Stimulated activated CD8-positive, alpha-beta memory T cell treated with anti-CD3 and anti-CD28 coated beads, Interleukin-12 subunit alpha, Interleukin-12 subunit beta, amount 100 ng/mL, for 4 hours (primary cell): ENCODE measurements at regions not wholly inside any gene's neighbourhood (a gene's known extent, or its start where the extent isn't known, plus 50 kb on each side); places are given as distances from the start of the nearest gene placed in this dataset.

ENCODE experiments used
- DNase-seq: peaks from one replicate; pipeline ENCODE4 v3.0.0-alpha.2; 2020; ENCODE audit warnings: low read depth

DNA sequence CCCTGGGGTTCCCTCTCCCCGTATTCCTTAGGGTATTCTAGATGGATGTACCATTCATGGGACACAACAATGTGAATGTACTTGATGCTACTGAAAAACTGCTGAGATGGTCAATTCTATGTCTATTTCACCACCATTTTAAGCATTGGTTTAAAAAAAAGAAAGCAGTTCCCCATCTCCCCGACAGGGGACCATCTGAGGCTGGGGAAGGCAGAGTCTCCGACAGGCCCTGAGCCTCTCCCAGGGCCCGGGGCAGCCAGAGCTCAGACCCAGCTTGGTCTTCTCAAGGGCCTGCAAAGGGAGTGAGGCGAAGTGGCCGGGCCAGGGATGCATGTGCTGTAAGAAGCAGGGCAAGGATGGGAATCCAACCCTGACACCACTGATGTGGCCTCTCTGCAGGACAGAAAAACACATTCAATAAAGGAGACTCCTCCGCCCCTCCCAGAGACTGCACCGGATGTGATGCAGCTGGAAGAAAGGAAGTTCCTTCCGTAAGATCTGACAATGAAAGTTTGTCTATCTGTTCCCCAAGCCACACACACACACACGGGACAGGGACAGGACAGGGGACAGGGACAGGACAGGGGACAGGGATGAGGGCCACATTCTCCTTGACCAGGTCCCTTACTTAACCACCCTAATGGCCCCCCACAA lies 234.1 kb downstream of the BCL11B start:
- DNase-seq, result no peak

DNA sequence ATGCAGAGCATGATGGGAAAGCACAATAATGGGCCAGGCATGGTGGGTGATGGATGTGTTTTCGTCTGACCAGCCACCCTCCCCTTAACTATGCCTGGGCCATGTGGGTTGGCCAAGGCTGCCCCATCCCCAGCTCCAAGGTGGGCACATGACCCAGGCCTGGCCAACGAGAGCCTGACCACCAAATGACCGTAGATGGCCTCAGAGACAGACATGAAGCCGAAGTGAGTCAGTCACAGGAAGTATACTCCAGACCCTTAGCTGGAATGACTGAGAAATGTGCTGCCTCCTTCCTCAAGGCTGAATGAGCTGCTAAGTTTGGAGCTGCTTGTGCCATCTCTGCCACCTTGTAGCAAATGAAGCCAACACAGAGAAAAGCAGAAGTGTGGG lies 233.6 kb downstream of the BCL11B start:
- no peak for DNase-seq

DNA sequence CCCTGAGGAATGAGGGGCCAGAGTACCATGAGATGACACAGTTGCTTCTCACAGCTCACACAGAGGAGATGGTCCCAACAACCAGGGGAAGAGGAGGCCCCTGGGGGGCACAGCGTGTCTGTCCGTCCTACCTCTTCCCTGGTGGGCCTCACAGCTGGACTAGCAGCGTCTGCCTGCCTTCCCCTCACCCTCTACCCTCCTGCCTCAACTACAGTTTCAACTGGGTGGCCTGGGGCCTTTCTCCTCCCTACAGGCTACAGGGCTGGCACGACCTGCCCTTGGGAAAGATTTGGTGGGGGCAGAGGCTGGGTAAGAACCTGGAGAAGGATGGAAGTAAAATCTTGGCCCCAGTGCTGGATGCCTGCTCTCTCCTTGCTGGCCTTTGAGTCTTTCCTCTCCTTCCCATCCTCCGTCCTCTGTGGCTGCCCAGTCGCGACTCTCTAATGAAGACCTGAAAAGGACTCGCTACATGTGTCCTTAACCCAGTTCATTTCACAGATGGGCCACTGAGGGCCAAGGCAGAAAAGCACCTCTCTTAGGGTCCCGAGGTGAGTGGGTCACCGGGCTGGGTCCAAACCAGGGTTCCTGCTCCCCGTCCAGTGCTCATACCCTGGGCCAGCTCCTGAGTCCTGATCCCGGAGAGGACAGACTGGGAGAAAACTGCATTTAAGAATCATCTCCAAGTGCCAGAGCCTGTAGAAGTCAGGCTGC lies 232.5 kb downstream of the BCL11B start:
- no peak for DNase-seq

DNA sequence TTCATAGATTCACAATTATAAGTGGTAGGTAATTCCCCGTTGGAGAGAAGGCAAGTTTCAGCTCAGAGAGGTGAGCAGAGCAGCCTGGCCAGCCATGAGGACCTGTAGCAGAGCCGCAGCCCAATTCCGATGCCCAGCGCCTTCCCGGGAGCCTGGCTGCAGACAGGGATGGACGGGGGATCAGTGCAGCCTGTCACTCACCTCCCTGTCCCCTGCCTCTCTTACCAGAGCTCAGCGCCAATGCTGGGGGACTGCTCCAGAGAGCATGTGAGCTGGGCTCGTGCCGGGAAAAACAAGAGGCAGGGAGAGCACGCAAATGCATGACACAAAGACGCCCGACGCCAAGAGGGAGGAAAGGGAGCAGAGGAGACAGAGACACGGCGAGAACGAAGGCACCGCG lies 231.9 kb downstream of the BCL11B start:
- no peak for DNase-seq

- no peak for DNase-seq
Measured at GRCh38 chr14:99040711-99041110, 231.3 kb downstream of the BCL11B start.

GRCh38 chr14:99041141-99041819 lies 230.7 kb downstream of the BCL11B start:
- DNase-seq, result no peak

- no peak for DNase-seq
Measured at GRCh38 chr14:99041820-99042174, 230.2 kb downstream of the BCL11B start.

DNA sequence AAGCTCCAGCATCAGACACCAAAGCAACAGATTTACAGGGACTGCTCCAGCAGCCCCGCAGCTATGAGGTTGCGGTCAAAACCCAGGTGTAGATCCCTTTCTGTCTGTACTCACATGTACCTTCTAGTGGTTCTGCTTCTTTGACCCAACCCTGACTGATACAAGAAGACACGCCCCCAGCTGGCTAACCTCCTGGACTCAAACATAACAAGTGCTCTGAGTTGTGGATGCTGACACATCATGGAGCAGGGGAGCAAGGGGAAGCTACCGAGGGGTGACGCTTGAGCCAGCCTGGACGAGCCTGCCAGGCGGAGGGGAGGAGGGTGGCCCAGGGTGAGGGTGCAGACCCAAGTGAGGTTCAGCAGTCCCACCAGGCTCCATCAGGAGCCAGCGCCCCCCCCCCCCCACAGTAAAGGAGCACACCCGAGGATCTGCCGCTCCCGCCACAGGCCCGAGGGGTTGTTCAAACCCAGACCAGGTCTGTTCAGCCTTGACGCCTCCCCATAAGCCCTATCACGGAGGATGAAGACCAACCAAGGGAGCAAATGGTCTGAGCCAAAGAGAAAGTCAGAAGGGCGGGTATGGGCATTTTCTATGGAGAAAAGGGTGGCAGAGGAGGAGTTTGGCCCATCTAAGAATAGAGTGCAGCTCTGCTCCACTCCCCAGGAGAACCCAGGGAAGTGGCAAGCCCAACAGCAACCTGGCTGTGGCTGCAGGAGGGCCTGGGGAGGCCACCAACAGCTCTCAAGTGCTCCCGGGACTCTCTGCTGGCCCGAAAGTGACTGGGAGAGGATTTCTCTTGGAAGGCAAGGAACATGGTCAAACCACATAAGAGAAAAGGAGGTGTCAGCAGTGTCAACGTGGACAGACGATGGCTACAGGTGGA lies 229.4 kb downstream of the BCL11B start:
- DNase-seq, result no peak

GRCh38 chr14:99043267-99043615 lies 228.8 kb downstream of the BCL11B start:
- no peak for DNase-seq

DNA sequence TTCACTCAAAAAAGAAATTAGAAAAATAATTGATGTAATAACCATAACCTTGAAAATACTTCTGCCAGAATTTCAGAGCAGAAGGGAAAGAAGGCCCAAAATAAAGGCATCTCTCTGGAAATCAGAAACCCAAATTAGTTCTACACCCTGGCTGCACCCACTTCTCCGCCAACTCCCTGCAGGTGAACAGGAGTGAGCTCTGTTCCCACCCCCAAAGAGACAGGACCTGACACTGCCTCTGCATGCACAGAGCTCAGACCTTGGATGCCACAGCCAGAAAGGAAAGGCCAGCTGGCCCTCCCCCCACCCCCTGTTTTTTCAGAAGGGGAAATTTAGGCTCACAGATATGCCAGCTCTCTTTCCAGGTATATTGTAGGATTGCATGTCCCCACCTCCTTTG lies 228.2 kb downstream of the BCL11B start:
- DNase-seq, result no peak

DNA sequence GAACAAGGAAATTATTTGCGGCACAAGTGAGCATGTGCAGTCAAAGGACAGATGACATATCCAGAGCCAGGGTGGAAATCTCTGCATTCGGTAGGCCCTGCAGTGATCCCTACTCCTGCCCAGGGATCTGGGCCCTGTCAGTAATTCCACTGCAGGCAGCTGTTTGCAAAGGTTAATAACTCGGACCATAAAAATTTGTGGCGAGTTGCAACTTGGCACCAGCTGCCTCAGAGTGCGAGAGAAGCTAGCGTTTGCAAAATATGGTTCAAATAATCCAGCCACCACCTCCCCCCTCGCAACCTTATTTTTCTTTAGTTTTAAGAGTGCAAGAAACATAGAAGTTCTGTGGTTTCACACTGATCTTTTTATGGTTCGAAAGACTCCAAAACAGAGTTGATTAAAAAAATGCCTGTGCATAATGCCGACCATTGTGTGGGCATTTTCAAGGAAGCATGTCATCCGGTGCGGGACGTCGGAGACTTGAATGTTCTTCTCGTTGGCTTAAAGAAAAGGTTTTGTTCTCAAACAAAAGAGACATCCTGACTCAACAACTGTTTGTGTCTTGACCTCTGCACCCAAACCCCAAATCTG lies 224.5 kb downstream of the BCL11B start:
- DNase-seq, result no peak

DNA sequence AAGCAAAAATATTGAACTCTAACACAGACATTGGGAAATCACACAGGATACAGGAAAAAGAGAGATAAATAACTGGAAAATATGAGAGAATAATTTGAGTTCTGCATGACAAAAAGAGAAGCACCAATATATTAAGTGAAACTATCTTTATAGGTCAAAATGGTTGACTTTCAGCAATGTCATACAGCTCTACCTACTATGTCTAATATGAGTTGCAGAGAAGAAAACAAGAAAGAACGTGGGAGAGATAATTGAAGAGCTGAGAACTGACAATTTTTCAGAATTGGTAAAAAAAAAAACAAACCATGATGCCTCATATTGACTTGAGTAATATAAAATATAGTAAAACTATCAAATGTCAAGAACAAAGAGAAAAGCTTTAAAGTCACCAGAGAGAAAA lies 221.7 kb downstream of the BCL11B start:
- DNase-seq, result no peak

- no peak for DNase-seq
Measured at GRCh38 chr14:99052467-99052866, 219.5 kb downstream of the BCL11B start.

GRCh38 chr14:99055019-99055418 lies 217.0 kb downstream of the BCL11B start:
- DNase-seq, result no peak

GRCh38 chr14:99055816-99056215 lies 216.2 kb downstream of the BCL11B start:
- DNase-seq, result peak; percentile 32

DNA sequence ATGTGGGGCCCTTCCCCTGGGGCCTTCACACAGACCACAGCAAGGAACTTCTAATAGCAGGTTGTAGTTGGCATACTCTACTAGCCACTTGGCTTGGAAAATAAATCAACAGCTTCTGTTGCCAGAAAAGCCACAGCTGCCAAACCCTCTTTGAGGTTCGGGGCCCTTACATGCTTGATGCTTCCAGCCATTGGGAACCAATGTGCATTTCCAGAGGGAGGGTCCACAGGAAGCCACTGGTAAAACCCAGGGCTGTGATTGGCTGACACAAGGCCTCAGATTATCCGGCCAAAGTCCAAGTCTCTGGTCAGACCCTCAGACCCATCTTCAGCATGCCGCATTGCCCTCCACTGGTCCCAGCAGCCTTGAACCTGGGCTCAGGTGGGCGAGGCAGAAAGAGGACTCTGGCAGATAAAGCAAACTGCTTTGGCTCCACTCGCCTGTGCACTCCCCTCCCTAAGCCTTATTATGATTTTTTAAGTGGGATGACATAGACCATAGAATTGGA lies 214.4 kb downstream of the BCL11B start:
- no peak for DNase-seq

GRCh38 chr14:99058542-99058941 lies 213.5 kb downstream of the BCL11B start:
- no peak for DNase-seq

DNA sequence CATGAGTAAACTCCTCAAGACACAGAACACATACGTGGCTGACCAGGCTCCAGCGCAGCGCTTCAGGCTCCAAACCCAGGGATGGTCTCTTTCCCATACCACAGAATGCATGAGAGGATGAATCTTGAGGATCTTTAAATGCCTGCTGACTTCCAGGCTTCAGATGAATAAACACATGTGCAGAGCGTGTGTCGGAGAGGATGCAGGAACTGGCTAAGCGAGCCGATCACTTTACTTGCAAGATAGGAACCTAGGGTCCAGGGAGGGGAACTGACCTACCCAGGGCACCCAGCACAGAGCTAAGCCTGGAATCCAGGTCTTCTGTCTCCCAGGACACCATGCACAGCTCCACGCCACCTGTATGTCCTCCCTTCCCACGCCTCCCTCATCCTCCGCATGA lies 209.8 kb downstream of the BCL11B start:
- DNase-seq, result no peak

DNA sequence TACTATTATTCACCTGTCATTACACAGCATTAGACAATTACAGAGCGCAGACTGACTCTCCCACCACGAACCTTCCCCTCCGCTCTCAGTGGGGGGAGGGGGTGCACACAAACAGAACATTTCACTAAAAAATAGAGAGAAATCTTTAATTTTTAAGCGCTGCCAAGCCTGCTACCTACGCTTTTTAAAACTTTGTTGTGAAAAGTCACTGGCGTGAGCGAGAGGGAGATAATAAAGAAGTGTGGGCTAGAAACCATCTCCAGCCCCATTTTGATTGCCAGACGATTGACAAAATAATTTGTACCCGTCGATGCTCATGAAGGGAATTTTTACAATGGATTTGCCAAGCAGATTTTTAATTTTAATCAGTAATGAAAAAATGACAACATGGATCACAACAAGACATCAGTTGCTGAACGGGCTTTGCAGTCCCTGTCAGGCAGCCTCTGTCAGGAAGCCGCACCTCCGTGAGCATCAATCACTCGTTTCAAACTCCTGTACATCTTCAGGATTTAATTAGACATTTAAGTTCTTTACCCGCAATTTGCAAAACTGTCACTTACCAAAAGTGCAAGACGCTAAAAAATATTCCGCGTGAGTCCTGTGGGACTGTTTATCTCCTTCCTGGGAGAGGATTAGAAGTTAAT lies 209.1 kb downstream of the BCL11B start:
- no peak for DNase-seq

DNA sequence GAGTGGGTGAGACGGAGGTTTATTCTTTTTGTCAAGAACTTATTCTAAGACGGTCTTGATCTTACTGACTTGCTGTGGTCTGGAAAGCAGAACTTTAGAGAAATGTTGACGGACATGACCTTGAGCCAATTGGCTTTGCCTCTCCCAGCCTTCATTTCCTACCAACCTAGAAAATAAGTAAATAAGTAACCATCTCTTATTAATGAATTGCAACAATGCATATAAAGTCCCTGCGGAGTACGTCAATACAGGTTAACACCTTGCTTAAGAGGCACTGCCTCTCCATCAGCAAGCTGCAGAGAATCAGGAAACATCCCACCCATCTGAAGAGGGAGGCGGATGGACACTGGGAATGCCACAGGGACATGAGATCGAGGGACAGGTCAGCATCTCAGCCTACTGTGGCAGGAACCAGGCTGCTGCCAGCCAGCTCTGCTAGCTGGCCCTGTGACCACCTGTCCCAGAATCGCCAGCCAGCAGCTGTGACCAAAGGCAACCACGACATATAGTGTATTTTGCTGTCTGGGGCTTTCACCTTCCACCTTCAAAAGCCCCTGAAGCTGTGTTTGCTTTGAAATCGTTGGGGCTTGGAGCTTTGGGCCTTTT lies 208.3 kb downstream of the BCL11B start:
- DNase-seq, result no peak
